Coronary artery (tissue), 2 donors: ENCODE measurements at regions not wholly inside any gene's neighbourhood (a gene's known extent, or its start where the extent isn't known, plus 50 kb on each side); places are given as distances from the start of the nearest gene placed in this dataset.

Source experiments
- DNase-seq: peaks from one replicate; pipeline ENCODE4 v3.0.0-alpha.2; 2017; ENCODE audit warnings: low spot score
- H3K27ac ChIP-seq, 2 donors: fragments of 200-600 bp; sonication (generic); one replicate each; pipeline ENCODE4 v1.5.1; 2016 to 2019
- H3K4me3 ChIP-seq: fragments of 200-600 bp; sonication (generic); 2 replicates; pipeline ENCODE4 v1.5.1; 2016; ENCODE audit warnings: mild to moderate bottlenecking, moderate library complexity
- CTCF ChIP-seq: fragments of 200-600 bp; sonication (generic); IDR thresholded peaks from one replicate; pipeline ENCODE4 v1.5.1; 2019; ENCODE audit warnings: antibody characterized with exemption

- H3K27ac ChIP-seq = no peak overlapping the region
- no peak for DNase-seq
- TF ChIP-seq CTCF = no peak
- H3K4me3 ChIP-seq = no peak overlapping the region
Observed at GRCh38 chr3:9301091-9301490, 51.6 kb upstream of the SRGAP3 start.

- no peak overlapping the region for H3K27ac ChIP-seq
- TF ChIP-seq CTCF = no peak
- DNase-seq = no peak
- no peak overlapping the region for H3K4me3 ChIP-seq
Observed at GRCh38 chr3:9301798-9302197, 52.4 kb upstream of the SRGAP3 start.

- Histone ChIP-seq H3K27ac (no peak overlapping the region), H3K4me3 (peak overlapping the region; percentile 61)
- TF ChIP-seq CTCF = peak; percentile 70
- no peak for DNase-seq
Observed at GRCh38 chr3:9302425-9303181, 53.2 kb upstream of the SRGAP3 start.

- TF ChIP-seq CTCF = no peak
- Histone ChIP-seq H3K4me3 (no peak overlapping the region), H3K27ac (no peak overlapping the region)
- no peak for DNase-seq
Observed at GRCh38 chr3:9308298-9308990, 54.4 kb upstream of the THUMPD3 start.

GRCh38 chr3:9310043-9310442 is 52.8 kb upstream of the THUMPD3 start:
- no peak for TF ChIP-seq CTCF
- Histone ChIP-seq H3K27ac (no peak overlapping the region), H3K4me3 (no peak overlapping the region)
- DNase-seq = no peak

GRCh38 chr3:9311228-9311627 is 51.6 kb upstream of the THUMPD3 start:
- no peak for TF ChIP-seq CTCF
- no peak for DNase-seq

More at GRCh38 chr3:9311228-9311627, 51.6 kb upstream of the THUMPD3 start:
- Histone ChIP-seq H3K4me3 (no peak overlapping the region), H3K27ac (no peak overlapping the region)
